ENCODE measurements at regions not wholly inside any gene's neighbourhood (a gene's known extent, or its start where the extent isn't known, plus 50 kb on each side); places are given as distances from the start of the nearest gene placed in this dataset.

DNA sequence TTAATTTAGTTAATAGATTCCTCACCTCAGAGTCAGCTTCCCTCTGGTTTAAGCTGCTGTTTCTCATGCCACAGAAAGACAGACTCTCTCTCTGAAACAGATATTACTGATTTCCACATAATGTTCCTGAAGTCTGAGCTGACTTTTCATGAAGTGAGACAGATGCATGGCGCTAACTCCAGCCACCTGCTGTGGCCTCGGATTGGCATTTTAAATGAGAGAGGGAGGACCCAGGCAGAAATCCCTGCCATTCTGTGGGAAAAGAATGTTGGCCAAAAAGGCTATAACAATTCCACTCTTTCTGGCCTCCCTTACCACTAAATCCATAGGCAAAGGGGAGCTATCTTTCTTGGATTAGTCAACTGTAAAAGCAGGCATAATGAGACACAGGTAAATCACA is 354.1 kb upstream of the CDH4 start:
- H3K4me3 ChIP-seq (ENCODE audit: low read length) = no peak overlapping the region

DNA sequence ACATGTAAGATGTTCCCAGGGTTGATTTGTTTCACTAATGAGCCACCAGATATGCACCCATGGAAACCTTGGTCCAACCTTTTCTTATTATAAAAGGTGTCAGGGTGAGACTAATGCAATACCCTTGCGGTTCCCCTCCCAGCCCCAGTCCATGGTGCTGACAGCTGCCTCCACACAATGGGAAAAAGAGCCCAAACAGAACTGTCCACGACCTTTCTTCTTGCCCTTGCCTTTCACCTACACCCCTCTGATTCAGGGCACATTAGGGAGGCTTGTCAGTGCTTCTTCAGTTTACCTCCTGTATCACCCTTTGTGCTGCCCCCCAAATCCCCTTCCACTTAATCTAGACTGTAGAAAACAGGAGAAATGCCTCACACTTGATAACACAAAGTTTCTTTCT is 352.7 kb upstream of the CDH4 start:
- intact Hi-C loops (cut with DNase I) = no loop called here
- DNase-seq = no peak
- Histone ChIP-seq H3K9me3 (ENCODE audit: control insufficient read depth, low read length) (peaks cover 6% of the 10 kb centered on the region), H3K4me3 (ENCODE audit: low read length) (no peak overlapping the region), H3K27ac (ENCODE audit: low read length) (no peak overlapping the region), H3K4me1 (ENCODE audit: control insufficient read depth, insufficient read depth, low read length) (no peaks in the 10 kb centered on the region), H3K27me3 (ENCODE audit: control insufficient read depth, insufficient read depth) (no peaks in the 10 kb centered on the region)
- 40% methylated on average over 2 of the region's 2 CpGs for WGBS
- no peak for ATAC-seq

More for the DNA sequence above, 354.1 kb upstream of the CDH4 start:
- Histone ChIP-seq H3K27me3 (ENCODE audit: control insufficient read depth, insufficient read depth) (no peaks in the 10 kb centered on the region), H3K9me3 (ENCODE audit: control insufficient read depth, low read length) (peaks cover 6% of the 10 kb centered on the region), H3K27ac (ENCODE audit: low read length) (no peak overlapping the region), H3K4me1 (ENCODE audit: control insufficient read depth, insufficient read depth, low read length) (no peaks in the 10 kb centered on the region)
- no peak for ATAC-seq
- no peak for DNase-seq
- WGBS = 40% methylated on average over 2 of the region's 2 CpGs
- intact Hi-C loops (cut with DNase I) = no loop called here

DNA sequence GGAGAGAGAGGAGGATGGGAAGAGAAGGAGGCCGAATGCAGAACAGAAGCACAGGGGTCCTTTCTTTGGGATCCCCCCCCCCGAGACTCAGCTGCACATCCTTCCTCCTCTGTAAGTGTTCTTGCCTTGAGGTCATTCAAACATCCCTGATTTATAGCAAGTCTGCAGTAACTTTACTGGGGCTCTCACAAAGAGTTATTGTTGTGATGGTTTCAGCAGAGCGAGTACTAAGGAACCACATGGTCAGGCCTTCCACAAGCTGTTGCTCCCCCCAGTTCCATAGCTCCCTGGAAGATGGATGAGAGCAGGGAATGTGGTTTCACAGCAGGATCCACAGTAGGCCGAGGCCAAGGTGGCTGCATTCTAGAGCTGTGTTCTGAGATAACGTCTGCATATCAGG is 351.4 kb upstream of the CDH4 start:
- peaks cover 6% of the 10 kb centered on the region for H3K9me3 ChIP-seq (ENCODE audit: control insufficient read depth, low read length)
- no peaks in the 10 kb centered on the region for H3K27me3 ChIP-seq (ENCODE audit: control insufficient read depth, insufficient read depth)
- H3K4me1 ChIP-seq (ENCODE audit: control insufficient read depth, insufficient read depth, low read length) = no peaks in the 10 kb centered on the region
- no peak for DNase-seq
- H3K4me3 ChIP-seq (ENCODE audit: low read length) = no peak overlapping the region
- intact Hi-C loops (cut with DNase I) = no loop called here
- H3K27ac ChIP-seq (ENCODE audit: low read length) = no peak overlapping the region
- 36% methylated on average over 5 of the region's 5 CpGs for WGBS
- no peak for ATAC-seq

DNA sequence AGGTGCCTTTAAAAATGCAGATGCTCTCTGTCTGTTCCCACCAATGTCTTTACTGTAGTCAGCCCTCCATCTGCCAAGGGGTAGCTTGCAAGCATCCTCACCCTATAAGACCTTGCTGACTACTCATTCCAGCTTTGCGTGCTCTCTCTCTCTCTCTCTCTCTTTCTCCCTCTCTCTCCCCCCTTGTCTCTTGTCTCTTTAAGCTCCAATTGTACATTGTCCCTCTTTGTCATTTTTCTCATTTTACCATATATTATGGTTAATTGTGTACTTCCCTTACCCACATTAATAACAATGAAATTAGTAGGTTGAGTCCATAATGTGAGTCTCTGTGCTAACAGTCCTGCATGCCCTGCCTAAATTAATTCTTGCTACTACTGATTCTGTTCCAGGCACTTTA is 350.2 kb upstream of the CDH4 start:
- H3K27ac ChIP-seq (ENCODE audit: low read length) = no peak overlapping the region
- DNase-seq = no peak
- no peak for ATAC-seq
- WGBS = 98% methylated on average over 1 of the region's 1 CpG
- no peaks in the 10 kb centered on the region for H3K4me1 ChIP-seq (ENCODE audit: control insufficient read depth, insufficient read depth, low read length)
- peaks cover 6% of the 10 kb centered on the region for H3K9me3 ChIP-seq (ENCODE audit: control insufficient read depth, low read length)
- no peak overlapping the region for H3K4me3 ChIP-seq (ENCODE audit: low read length)
- H3K27me3 ChIP-seq (ENCODE audit: control insufficient read depth, insufficient read depth) = no peaks in the 10 kb centered on the region
- intact Hi-C loops (cut with DNase I) = no loop called here

DNA sequence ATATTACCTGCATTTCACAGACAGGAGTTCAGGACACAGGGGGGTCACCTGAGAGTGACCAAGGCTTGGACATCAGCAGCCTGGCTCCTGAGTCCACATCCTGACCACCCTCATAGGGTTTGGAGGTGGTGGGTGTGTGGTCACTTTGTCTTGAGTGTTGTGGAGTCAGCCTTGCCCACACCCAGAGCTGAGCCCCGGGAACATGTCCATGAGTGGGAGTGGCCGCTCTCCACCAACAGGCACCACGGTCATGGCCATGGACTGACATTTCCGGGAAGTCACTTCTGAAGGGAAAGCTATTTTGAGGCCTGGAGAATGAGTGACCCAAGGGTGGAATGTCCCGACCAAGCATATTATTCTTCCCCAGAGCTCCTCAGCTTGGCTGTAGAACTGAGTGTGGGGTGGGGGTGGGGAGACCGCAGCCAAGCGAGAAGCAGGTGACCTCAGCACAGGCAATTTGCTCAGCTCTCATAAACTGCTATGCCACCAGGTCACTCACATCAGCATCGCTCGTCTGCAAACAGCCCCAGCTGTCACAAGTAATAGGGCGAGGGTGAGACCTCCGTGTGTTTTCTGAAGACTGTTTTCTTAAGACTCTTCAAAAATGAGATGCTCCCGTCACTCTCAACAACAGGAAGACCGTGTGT is 348.6 kb upstream of the CDH4 start:
- Histone ChIP-seq H3K4me3 (ENCODE audit: low read length) (no peak overlapping the region), H3K9me3 (ENCODE audit: control insufficient read depth, low read length) (peaks cover 6% of the 10 kb centered on the region), H3K27ac (ENCODE audit: low read length) (no peak overlapping the region), H3K27me3 (ENCODE audit: control insufficient read depth, insufficient read depth) (no peaks in the 10 kb centered on the region), H3K4me1 (ENCODE audit: control insufficient read depth, insufficient read depth, low read length) (no peaks in the 10 kb centered on the region)
- WGBS = 76% methylated on average over 13 of the region's 13 CpGs
- ATAC-seq (no peak), DNase-seq (no peak)
- intact Hi-C loops (cut with DNase I) = no loop called here

DNA sequence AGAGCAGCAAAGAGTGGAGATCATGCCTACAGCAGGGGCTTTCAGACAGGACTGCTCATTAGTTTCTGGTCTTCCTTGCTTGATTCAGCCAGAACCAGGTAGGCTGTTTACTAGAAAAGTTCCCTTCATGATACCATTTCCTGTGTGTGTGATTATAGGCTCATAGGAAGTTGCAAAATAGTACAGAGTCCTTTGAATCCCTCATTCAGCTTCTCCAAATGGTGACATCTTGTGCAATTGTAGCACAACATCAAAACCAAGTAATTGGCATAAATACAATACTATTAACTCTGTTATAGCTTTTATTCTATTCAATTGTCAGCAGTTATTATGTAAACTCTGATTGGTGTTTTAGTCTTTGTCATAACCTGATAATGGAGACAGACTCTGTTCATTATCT is 347.3 kb upstream of the CDH4 start:
- H3K9me3 ChIP-seq (ENCODE audit: control insufficient read depth, low read length) = peaks cover 6% of the 10 kb centered on the region
- no peak overlapping the region for H3K4me3 ChIP-seq (ENCODE audit: low read length)
- no peaks in the 10 kb centered on the region for H3K4me1 ChIP-seq (ENCODE audit: control insufficient read depth, insufficient read depth, low read length)
- no peak for ATAC-seq
- intact Hi-C loops (cut with DNase I) = no loop called here
- no peak for DNase-seq
- no peaks in the 10 kb centered on the region for H3K27me3 ChIP-seq (ENCODE audit: control insufficient read depth, insufficient read depth)
- no peak overlapping the region for H3K27ac ChIP-seq (ENCODE audit: low read length)

DNA sequence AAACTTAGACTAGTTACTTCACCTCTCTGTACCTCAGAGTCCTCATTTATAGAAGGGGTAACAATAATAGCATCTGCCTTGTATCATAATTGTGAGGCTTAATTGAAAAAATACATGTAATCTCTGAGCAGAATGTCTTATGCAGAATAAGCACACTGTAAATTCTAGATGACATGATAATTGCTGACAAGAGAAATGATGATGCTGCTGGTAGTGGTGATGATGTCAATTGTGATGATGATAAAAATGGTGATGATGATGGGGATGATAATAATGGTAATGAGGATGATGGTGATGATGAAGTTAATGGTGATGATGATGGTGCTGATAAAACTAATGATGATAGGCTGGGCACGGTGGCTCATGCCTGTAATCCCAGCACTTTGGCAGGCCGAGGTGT is 346.1 kb upstream of the CDH4 start:
- ATAC-seq (no peak), DNase-seq (no peak)
- Histone ChIP-seq H3K27me3 (ENCODE audit: control insufficient read depth, insufficient read depth) (no peaks in the 10 kb centered on the region), H3K27ac (ENCODE audit: low read length) (no peak overlapping the region), H3K9me3 (ENCODE audit: control insufficient read depth, low read length) (peaks cover 3% of the 10 kb centered on the region), H3K4me1 (ENCODE audit: control insufficient read depth, insufficient read depth, low read length) (no peaks in the 10 kb centered on the region), H3K4me3 (ENCODE audit: low read length) (no peak overlapping the region)
- WGBS = 88% methylated on average over 2 of the region's 2 CpGs
- intact Hi-C loops (cut with DNase I) = no loop called here

DNA sequence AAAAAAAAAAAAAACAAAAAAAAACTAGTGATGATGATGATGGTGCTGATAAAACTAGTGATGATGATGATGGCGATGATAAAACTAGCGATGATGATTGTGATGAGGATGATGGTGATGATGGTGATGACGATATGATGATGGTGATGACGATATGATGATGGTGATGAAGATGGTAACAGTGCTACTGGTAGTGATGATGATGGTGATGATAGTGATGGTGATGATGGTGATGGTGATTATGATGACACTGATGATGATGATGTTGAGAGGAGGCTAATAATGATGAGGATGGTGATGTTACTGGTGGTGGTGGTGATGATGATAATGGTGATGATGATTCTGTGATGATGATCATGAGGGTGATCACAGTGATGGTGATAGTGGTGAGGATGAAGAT is 345.5 kb upstream of the CDH4 start:
- Histone ChIP-seq H3K4me3 (ENCODE audit: low read length) (no peak overlapping the region), H3K4me1 (ENCODE audit: control insufficient read depth, insufficient read depth, low read length) (no peaks in the 10 kb centered on the region), H3K27me3 (ENCODE audit: control insufficient read depth, insufficient read depth) (no peaks in the 10 kb centered on the region), H3K9me3 (ENCODE audit: control insufficient read depth, low read length) (peaks cover 2% of the 10 kb centered on the region), H3K27ac (ENCODE audit: low read length) (no peak overlapping the region)
- DNase-seq (no peak), ATAC-seq (no peak)
- WGBS = 90% methylated on average over 4 of the region's 4 CpGs
- intact Hi-C loops (cut with DNase I) = no loop called here

DNA sequence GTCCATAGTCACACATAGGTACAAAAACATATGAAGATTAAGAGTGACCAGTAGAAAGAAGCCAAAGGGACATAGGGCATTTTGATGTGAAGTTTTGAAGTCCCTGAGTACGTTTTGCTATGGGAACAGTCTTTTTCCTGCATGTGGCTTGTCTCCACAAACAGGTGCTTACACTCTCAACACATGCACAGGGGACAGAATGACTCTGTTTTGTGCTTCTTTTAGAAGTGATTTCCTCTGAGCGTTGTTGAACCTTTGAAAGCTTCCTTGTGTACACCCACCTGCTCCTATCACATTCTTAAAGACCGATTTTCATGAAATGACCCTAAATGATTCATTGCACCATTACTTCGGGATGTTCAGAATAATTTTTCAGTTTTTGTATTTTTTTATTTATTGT is 338.8 kb upstream of the CDH4 start:
- no peaks in the 10 kb centered on the region for H3K4me1 ChIP-seq (ENCODE audit: control insufficient read depth, insufficient read depth, low read length)
- DNase-seq (no peak), ATAC-seq (no peak)
- no peaks in the 10 kb centered on the region for H3K9me3 ChIP-seq (ENCODE audit: control insufficient read depth, low read length)
- no peaks in the 10 kb centered on the region for H3K27me3 ChIP-seq (ENCODE audit: control insufficient read depth, insufficient read depth)
- no peak overlapping the region for H3K27ac ChIP-seq (ENCODE audit: low read length)
- no peak overlapping the region for H3K4me3 ChIP-seq (ENCODE audit: low read length)
- 67% methylated on average over 4 of the region's 4 CpGs for WGBS
- intact Hi-C loops (cut with DNase I) = no loop called here

DNA sequence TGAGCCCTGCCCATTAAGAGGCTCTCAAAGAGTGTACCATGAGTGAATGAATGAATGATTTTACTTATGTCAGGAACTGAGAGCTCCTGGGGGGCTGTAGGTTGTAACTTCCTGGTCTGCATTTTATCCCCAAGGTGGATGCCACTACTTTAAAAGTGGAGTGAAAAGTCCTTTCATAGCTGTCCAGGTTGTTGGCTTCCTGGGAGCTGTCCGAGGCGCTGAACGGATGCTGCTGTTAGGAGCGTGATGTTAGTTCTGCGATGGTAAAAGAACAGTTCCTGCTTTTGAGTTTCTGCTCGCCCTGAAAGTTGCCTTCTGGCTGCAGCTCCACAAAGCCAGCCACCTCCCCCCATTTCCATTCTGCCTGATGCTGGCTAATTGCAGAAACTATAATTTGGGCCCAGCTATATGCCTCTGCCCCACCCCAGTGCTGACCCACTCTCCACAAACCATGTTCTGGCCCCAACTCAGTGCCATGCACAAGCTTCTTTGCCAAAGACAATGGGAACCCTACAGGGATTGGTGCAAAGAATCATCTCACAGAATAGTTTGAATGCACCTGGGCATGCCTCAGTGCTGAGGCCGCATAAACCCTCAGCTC is 330.9 kb upstream of the CDH4 start:
- Histone ChIP-seq H3K27me3 (ENCODE audit: control insufficient read depth, insufficient read depth) (peaks cover 2% of the 10 kb centered on the region), H3K4me1 (ENCODE audit: control insufficient read depth, insufficient read depth, low read length) (no peaks in the 10 kb centered on the region), H3K9me3 (ENCODE audit: control insufficient read depth, low read length) (no peaks in the 10 kb centered on the region), H3K4me3 (ENCODE audit: low read length) (no peak overlapping the region), H3K27ac (ENCODE audit: low read length) (no peak overlapping the region)
- DNase-seq = peak; percentile 25 to 83 (median 69)
- WGBS = 45% methylated on average over 7 of the region's 7 CpGs
- no peak for ATAC-seq
- intact Hi-C loops (cut with DNase I) = no loop called here

DNA sequence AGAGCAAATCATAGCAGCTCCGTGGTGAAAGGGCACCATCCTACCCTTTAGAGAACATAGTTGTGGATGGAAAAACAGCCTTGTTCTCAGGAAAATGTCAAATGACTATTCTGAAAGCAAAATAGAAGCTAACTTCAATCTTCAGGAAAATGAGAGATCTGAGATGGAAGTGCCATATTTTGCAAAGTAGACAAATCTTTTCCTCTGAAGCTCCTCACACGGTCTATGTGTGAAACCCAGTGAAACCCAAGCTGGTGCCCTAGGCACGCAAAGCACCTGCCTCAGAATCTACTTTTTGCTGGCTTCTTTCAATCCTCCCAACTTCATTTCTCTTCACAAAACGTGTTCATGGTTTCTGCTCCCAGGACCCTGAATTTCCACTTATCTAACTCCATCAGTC is 325.2 kb upstream of the CDH4 start:
- Histone ChIP-seq H3K9me3 (ENCODE audit: control insufficient read depth, low read length) (no peaks in the 10 kb centered on the region), H3K4me1 (ENCODE audit: control insufficient read depth, insufficient read depth, low read length) (no peaks in the 10 kb centered on the region), H3K4me3 (ENCODE audit: low read length) (no peak overlapping the region), H3K27me3 (ENCODE audit: control insufficient read depth, insufficient read depth) (no peaks in the 10 kb centered on the region), H3K27ac (ENCODE audit: low read length) (no peak overlapping the region)
- DNase-seq (no peak), ATAC-seq (no peak)
- 64% methylated on average over 4 of the region's 4 CpGs for WGBS
- intact Hi-C loops (cut with DNase I) = no loop called here

DNA sequence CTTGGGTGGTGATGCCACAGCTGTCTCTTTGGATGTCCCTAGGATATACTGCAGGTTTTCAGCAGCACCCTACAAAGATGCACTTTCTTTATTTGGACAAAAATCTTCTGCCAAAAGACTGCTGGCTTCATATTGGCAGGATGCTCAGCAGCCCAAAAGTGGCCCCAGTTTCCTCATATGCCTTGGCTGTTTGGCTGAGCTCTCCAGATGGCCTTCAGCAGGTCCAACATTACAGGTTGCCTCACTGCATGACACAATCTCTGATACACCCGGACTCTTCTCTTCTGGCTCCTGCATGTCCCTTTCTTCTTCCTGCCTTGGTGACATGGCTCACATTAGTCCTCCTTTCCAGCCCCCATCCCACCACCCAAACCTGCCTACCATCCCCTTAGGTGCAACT is 323.7 kb upstream of the CDH4 start:
- Histone ChIP-seq H3K4me3 (ENCODE audit: low read length) (no peak overlapping the region), H3K4me1 (ENCODE audit: control insufficient read depth, insufficient read depth, low read length) (no peaks in the 10 kb centered on the region), H3K27ac (ENCODE audit: low read length) (no peak overlapping the region), H3K27me3 (ENCODE audit: control insufficient read depth, insufficient read depth) (no peaks in the 10 kb centered on the region), H3K9me3 (ENCODE audit: control insufficient read depth, low read length) (no peaks in the 10 kb centered on the region)
- WGBS = 79% methylated on average over 1 of the region's 1 CpG
- intact Hi-C loops (cut with DNase I) = no loop called here
- ATAC-seq (no peak), DNase-seq (no peak)

All from right cardiac atrium (tissue), 5 donors.